HEK293 (cell line): ENCODE measurements at regions not wholly inside any gene's neighbourhood (a gene's known extent, or its start where the extent isn't known, plus 50 kb on each side); places are given as distances from the start of the nearest gene placed in this dataset.

Experiments
- HOXA7 ChIP-seq: sonication (generic); formaldehyde crosslinking; IDR thresholded peaks from 2 replicates; pipeline ENCODE4 v1.8.1; 2022; ENCODE audit warnings: missing genetic modification reagents, borderline replicate concordance
- TF ChIP-seq, protein P1 (sequence below): fragments of 450-650 bp; formaldehyde crosslinking; IDR thresholded peaks from 2 replicates; pipeline ENCODE4 v1.5.1; 2016; ENCODE audit warnings: missing biosample characterization, missing genetic modification characterization
- TF ChIP-seq, protein P2 (sequence below): fragments of 450-650 bp; formaldehyde crosslinking; IDR thresholded peaks from 2 replicates; pipeline ENCODE4 v1.5.1; 2016; ENCODE audit warnings: missing biosample characterization, missing genetic modification characterization

DNA sequence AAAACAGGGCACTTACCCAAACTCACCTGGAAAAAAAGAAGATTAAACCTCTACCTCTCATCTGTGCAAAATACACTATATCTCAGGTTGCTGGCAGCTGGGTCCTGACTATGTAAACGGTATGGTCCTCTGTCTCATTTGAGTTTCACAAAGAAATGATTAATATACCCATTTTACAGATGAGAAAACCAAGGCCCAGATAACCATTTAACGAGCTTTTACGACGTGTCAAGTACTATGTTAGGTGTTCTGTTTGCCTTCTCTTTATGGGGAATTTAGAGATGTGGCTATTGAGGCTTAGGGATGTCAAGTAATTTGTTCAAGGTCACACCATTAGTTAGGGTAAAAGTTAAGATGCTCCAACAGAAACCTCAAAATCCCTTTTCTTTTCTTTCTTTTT, 140.4 kb upstream of the USP24 start:
- no peak for TF ChIP-seq HOXA7 (CRISPR knock-in tag)
- TF ChIP-seq, protein P1, sequence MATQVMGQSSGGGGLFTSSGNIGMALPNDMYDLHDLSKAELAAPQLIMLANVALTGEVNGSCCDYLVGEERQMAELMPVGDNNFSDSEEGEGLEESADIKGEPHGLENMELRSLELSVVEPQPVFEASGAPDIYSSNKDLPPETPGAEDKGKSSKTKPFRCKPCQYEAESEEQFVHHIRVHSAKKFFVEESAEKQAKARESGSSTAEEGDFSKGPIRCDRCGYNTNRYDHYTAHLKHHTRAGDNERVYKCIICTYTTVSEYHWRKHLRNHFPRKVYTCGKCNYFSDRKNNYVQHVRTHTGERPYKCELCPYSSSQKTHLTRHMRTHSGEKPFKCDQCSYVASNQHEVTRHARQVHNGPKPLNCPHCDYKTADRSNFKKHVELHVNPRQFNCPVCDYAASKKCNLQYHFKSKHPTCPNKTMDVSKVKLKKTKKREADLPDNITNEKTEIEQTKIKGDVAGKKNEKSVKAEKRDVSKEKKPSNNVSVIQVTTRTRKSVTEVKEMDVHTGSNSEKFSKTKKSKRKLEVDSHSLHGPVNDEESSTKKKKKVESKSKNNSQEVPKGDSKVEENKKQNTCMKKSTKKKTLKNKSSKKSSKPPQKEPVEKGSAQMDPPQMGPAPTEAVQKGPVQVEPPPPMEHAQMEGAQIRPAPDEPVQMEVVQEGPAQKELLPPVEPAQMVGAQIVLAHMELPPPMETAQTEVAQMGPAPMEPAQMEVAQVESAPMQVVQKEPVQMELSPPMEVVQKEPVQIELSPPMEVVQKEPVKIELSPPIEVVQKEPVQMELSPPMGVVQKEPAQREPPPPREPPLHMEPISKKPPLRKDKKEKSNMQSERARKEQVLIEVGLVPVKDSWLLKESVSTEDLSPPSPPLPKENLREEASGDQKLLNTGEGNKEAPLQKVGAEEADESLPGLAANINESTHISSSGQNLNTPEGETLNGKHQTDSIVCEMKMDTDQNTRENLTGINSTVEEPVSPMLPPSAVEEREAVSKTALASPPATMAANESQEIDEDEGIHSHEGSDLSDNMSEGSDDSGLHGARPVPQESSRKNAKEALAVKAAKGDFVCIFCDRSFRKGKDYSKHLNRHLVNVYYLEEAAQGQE (tag by site-specific recombination), result no peak
- TF ChIP-seq, protein P2, sequence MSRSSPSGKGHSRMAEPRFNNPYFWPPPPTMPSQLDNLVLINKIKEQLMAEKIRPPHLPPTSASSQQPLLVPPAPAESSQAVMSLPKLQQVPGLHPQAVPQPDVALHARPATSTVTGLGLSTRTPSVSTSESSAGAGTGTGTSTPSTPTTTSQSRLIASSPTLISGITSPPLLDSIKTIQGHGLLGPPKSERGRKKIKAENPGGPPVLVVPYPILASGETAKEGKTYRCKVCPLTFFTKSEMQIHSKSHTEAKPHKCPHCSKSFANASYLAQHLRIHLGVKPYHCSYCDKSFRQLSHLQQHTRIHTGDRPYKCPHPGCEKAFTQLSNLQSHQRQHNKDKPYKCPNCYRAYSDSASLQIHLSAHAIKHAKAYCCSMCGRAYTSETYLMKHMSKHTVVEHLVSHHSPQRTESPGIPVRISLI, result no peak
